ACC112 (cell line): ENCODE measurements at regions not wholly inside any gene's neighbourhood (a gene's known extent, or its start where the extent isn't known, plus 50 kb on each side); places are given as distances from the start of the nearest gene placed in this dataset.
"Not testable (repeated sequence)": the region's sequence is repeated elsewhere in the genome, so short reads cannot be mapped to it uniquely, and the experiment has no call there.

Experiments used
- H2AFZ ChIP-seq: fragments of 200-600 bp; sonication (generic); one replicate; pipeline ENCODE4 v1.6.0; 2017; ENCODE audit warnings: antibody characterized with exemption, low read length; ENCODE audit not compliant: unreplicated experiment
- H3K27ac ChIP-seq: fragments of 200-600 bp; sonication (generic); 2 replicates; pipeline ENCODE4 v1.5.1; 2014; ENCODE audit warnings: low read depth, mild to moderate bottlenecking, antibody characterized with exemption, low read length, moderate library complexity
- H3K27me3 ChIP-seq: fragments of 200-600 bp; sonication (generic); 2 replicates; pipeline ENCODE4 v1.6.1; 2014; ENCODE audit warnings: mild to moderate bottlenecking, antibody characterized with exemption, low read length, moderate library complexity, mixed read lengths; ENCODE audit not compliant: insufficient read depth
- H3K36me3 ChIP-seq: fragments of 200-600 bp; sonication (generic); 2 replicates; pipeline ENCODE4 v1.6.1; 2016; ENCODE audit warnings: mild to moderate bottlenecking, antibody characterized with exemption, low read length, moderate library complexity, mixed read lengths; ENCODE audit not compliant: insufficient read depth
- H3K4me1 ChIP-seq: fragments of 200-600 bp; sonication (generic); one replicate; pipeline ENCODE4 v1.6.1; 2016; ENCODE audit warnings: low read length, mixed read lengths; ENCODE audit not compliant: insufficient read depth, unreplicated experiment, control insufficient read depth
- H3K4me3 ChIP-seq: fragments of 200-600 bp; sonication (generic); 2 replicates; pipeline ENCODE4 v1.5.1; 2014; ENCODE audit warnings: mild to moderate bottlenecking, low read depth, low read length
- H3K79me2 ChIP-seq: fragments of 200-600 bp; sonication (generic); one replicate; pipeline ENCODE4 v1.6.0; 2016; ENCODE audit warnings: low read length; ENCODE audit not compliant: control insufficient read depth, unreplicated experiment, insufficient read depth

- Histone ChIP-seq H3K4me1 (no peaks in the 10 kb centered on the region), H2AFZ (no peak overlapping the region), H3K27me3 (no peaks in the 10 kb centered on the region), H3K79me2 (no peaks in the 10 kb centered on the region), H3K27ac (no peak overlapping the region), H3K4me3 (no peak overlapping the region), H3K36me3 (no peaks in the 10 kb centered on the region)
Measured at GRCh38 chr2:163983911-163984310, 248.1 kb upstream of the FIGN start.

- no peaks in the 10 kb centered on the region for H3K27me3 ChIP-seq
- H3K27ac ChIP-seq, result no peak overlapping the region
- H3K4me1 ChIP-seq, result no peaks in the 10 kb centered on the region
- no peak overlapping the region for H3K4me3 ChIP-seq
- no peaks in the 10 kb centered on the region for H3K36me3 ChIP-seq
- no peaks in the 10 kb centered on the region for H3K79me2 ChIP-seq
- H2AFZ ChIP-seq, result no peak overlapping the region
Measured at GRCh38 chr2:163982938-163983337, 247.1 kb upstream of the FIGN start.

- Histone ChIP-seq H3K27me3 (no peaks in the 10 kb centered on the region), H3K4me3 (no peak overlapping the region), H3K4me1 (no peaks in the 10 kb centered on the region), H3K27ac (no peak overlapping the region), H2AFZ (no peak overlapping the region), H3K36me3 (no peaks in the 10 kb centered on the region), H3K79me2 (no peaks in the 10 kb centered on the region)
Measured at GRCh38 chr2:163974766-163975165, 239.0 kb upstream of the FIGN start.

- no peak overlapping the region for H2AFZ ChIP-seq
- no peak overlapping the region for H3K27ac ChIP-seq
- no peaks in the 10 kb centered on the region for H3K27me3 ChIP-seq
- H3K4me3 ChIP-seq, result no peak overlapping the region
- H3K79me2 ChIP-seq, result no peaks in the 10 kb centered on the region
- H3K4me1 ChIP-seq, result no peaks in the 10 kb centered on the region
- H3K36me3 ChIP-seq, result no peaks in the 10 kb centered on the region
Measured at GRCh38 chr2:163970058-163970813, 234.4 kb upstream of the FIGN start.

GRCh38 chr2:163964278-163964677 is 228.5 kb upstream of the FIGN start:
- H3K4me3 ChIP-seq, H3K27ac ChIP-seq, H2AFZ ChIP-seq, H3K79me2 ChIP-seq, H3K36me3 ChIP-seq, H3K27me3 ChIP-seq, H3K4me1 ChIP-seq: not testable (repeated sequence)

GRCh38 chr2:163953390-163953907 is 217.6 kb upstream of the FIGN start:
- H3K4me3 ChIP-seq, result no peak overlapping the region
- no peak overlapping the region for H2AFZ ChIP-seq
- no peaks in the 10 kb centered on the region for H3K27me3 ChIP-seq
- H3K36me3 ChIP-seq, result no peaks in the 10 kb centered on the region
- H3K4me1 ChIP-seq, result no peaks in the 10 kb centered on the region
- H3K79me2 ChIP-seq, result no peaks in the 10 kb centered on the region
- no peak overlapping the region for H3K27ac ChIP-seq

GRCh38 chr2:163951312-163951711 is 215.5 kb upstream of the FIGN start:
- H3K36me3 ChIP-seq, result no peaks in the 10 kb centered on the region
- no peak overlapping the region for H2AFZ ChIP-seq
- no peaks in the 10 kb centered on the region for H3K4me1 ChIP-seq
- H3K4me3 ChIP-seq, result no peak overlapping the region
- H3K27me3 ChIP-seq, result no peaks in the 10 kb centered on the region
- no peak overlapping the region for H3K27ac ChIP-seq
- no peaks in the 10 kb centered on the region for H3K79me2 ChIP-seq

GRCh38 chr2:163949693-163950092 is 213.9 kb upstream of the FIGN start:
- Histone ChIP-seq H2AFZ (no peak overlapping the region), H3K36me3 (no peaks in the 10 kb centered on the region), H3K4me1 (no peaks in the 10 kb centered on the region)

GRCh38 chr2:163944347-163944737 is 208.5 kb upstream of the FIGN start:
- H2AFZ ChIP-seq, result no peak overlapping the region
- no peaks in the 10 kb centered on the region for H3K36me3 ChIP-seq
- no peaks in the 10 kb centered on the region for H3K4me1 ChIP-seq
- no peak overlapping the region for H3K4me3 ChIP-seq
- H3K79me2 ChIP-seq, result no peaks in the 10 kb centered on the region
- H3K27me3 ChIP-seq, result no peaks in the 10 kb centered on the region
- no peak overlapping the region for H3K27ac ChIP-seq

More at GRCh38 chr2:163949693-163950092, 213.9 kb upstream of the FIGN start:
- Histone ChIP-seq H3K79me2 (no peaks in the 10 kb centered on the region), H3K27me3 (no peaks in the 10 kb centered on the region), H3K27ac (no peak overlapping the region), H3K4me3 (no peak overlapping the region)

- H3K36me3 ChIP-seq, result no peaks in the 10 kb centered on the region
- no peaks in the 10 kb centered on the region for H3K4me1 ChIP-seq
- no peaks in the 10 kb centered on the region for H3K79me2 ChIP-seq
- H3K27ac ChIP-seq, result no peak overlapping the region
- H3K4me3 ChIP-seq, result no peak overlapping the region
- H2AFZ ChIP-seq, result no peak overlapping the region
- no peaks in the 10 kb centered on the region for H3K27me3 ChIP-seq
Measured at GRCh38 chr2:163943403-163944346, 207.9 kb upstream of the FIGN start.
